Motor neuron (in vitro differentiated cells): ENCODE measurements at regions not wholly inside any gene's neighbourhood (a gene's known extent, or its start where the extent isn't known, plus 50 kb on each side); places are given as distances from the start of the nearest gene placed in this dataset.

Source experiments
- ATAC-seq, 8 experiments: fragments of 200-7000 bp; cut with Tn5 transposase; replicated peaks in 6 of 8; 2 replicates each; pipeline ENCODE4 v1.8.0; 2021; ENCODE audit warnings: mild to moderate bottlenecking in 8 of 8, moderate library complexity in 8 of 8
- H3K27ac ChIP-seq, 2 donors: fragments of 250-450 bp; sonication (Bioruptor Pico); 2 replicates each; pipeline ENCODE4 v1.9.0; 2021; ENCODE audit warnings: antibody characterized with exemption in 2 of 2, mild to moderate bottlenecking in 2 of 2, moderate library complexity in 1 of 2
- H3K4me1 ChIP-seq, 2 donors: fragments of 250-450 bp; sonication (Bioruptor Pico); replicated peaks in 1 of 2; 2 replicates each; pipeline ENCODE4 v1.6.1; 2021; ENCODE audit warnings: antibody characterized with exemption in 2 of 2, mild to moderate bottlenecking in 2 of 2, moderate library complexity in 1 of 2
- H3K4me3 ChIP-seq, 5 donors: fragments of 250-450 bp; sonication (Bioruptor Pico); 2 replicates each; pipeline ENCODE4 v1.9.0; 2021; ENCODE audit warnings: antibody characterized with exemption in 5 of 5, mild to moderate bottlenecking in 5 of 5, moderate library complexity in 4 of 5
- WGBS, 10 experiments: fragments of 450-650 bp; shearing (Covaris generic); methylation state at CpG; one replicate each; pipeline ENCODE4 v1.0.0; 2022; 5-methylcytosine and 5-hydroxymethylcytosine counted together
- in situ Hi-C, 9 experiments: fragments of 400-800 bp; cut with MboI; loops; one replicate each; pipeline ENCODE4 v1.15.0; 2021; ENCODE audit warnings: low sequenced_read_pairs in 9 of 9, low pct_unique_long_range_greater_than_20kb in 2 of 9; ENCODE audit not compliant: unreplicated experiment in 9 of 9

- peak in 5 of 8 experiments; percentile 12 to 84 (median 67) for ATAC-seq
- peaks cover 0 to 4% of the 10 kb centered on the region in 2 donors for H3K4me1 ChIP-seq
- in situ Hi-C loops = no loop called here
These were observed 50.4 kb upstream of the CTNNBL1 start for GRCh38 chr20:37643400-37643799.

GRCh38 chr20:37642246-37642645, 51.6 kb upstream of the CTNNBL1 start:
- Histone ChIP-seq H3K4me3 (no peak overlapping the region), H3K4me1 (peaks cover 0 to 8% of the 10 kb centered on the region in 2 donors), H3K27ac (no peak overlapping the region)
- ATAC-seq = no peak
- WGBS, 10 experiments = 0 to 100% (median 60%) methylated on average over 1 of the region's 1 CpG; no CpG with 5 or more reads in 2 of the 10 experiments
- in situ Hi-C loops = no loop called here

More at GRCh38 chr20:37643400-37643799, 50.4 kb upstream of the CTNNBL1 start:
- no peak overlapping the region for H3K4me3 ChIP-seq
- WGBS, 10 experiments = 0 to 58% (median 50%) methylated on average over 1 to 3 of the region's 3 CpGs; no CpG with 5 or more reads in 3 of the 10 experiments
- no peak overlapping the region for H3K27ac ChIP-seq

GRCh38 chr20:37640600-37641561, 52.9 kb upstream of the CTNNBL1 start:
- H3K4me3 ChIP-seq = no peak overlapping the region
- H3K4me1 ChIP-seq = peaks cover 0 to 12% of the 10 kb centered on the region in 2 donors
- H3K27ac ChIP-seq = no peak overlapping the region
- ATAC-seq = peak in 5 of 8 experiments; percentile 38 to 90 (median 80)
- WGBS, 10 experiments = 16 to 60% (median 37%) methylated on average over 1 to 13 of the region's 13 CpGs; no CpG with 5 or more reads in 3 of the 10 experiments
- in situ Hi-C loops = no loop called here

- Histone ChIP-seq H3K4me1 (peaks cover 0 to 12% of the 10 kb centered on the region in 2 donors), H3K4me3 (no peak overlapping the region), H3K27ac (no peak overlapping the region)
- in situ Hi-C loops = no loop called here
- WGBS, 10 experiments = 17 to 86% (median 69%) methylated on average over 1 to 2 of the region's 2 CpGs; no CpG with 5 or more reads in 6 of the 10 experiments
- ATAC-seq = no peak
These were observed 55.3 kb upstream of the CTNNBL1 start for GRCh38 chr20:37638527-37638926.

- 0 to 81% (median 71%) methylated on average over 1 to 7 of the region's 12 CpGs; no CpG with 5 or more reads in 6 of the 10 experiments for WGBS, 10 experiments
- Histone ChIP-seq H3K4me3 (no peak overlapping the region), H3K4me1 (peaks cover 0 to 12% of the 10 kb centered on the region in 2 donors), H3K27ac (no peak overlapping the region)
- peak in 3 of 8 experiments; percentile 66 to 83 (median 70) for ATAC-seq
- in situ Hi-C loops = no loop called here
These were observed 56.9 kb upstream of the CTNNBL1 start for GRCh38 chr20:37636977-37637376.

- WGBS, 10 experiments = 38 to 95% (median 60%) methylated on average over 1 to 8 of the region's 14 CpGs
- in situ Hi-C loops = no loop called here
- Histone ChIP-seq H3K4me3 (no peak overlapping the region), H3K27ac (no peak overlapping the region), H3K4me1 (peaks cover 0 to 12% of the 10 kb centered on the region in 2 donors)
- ATAC-seq = no peak
These were observed 57.4 kb upstream of the CTNNBL1 start for GRCh38 chr20:37636212-37636975.

GRCh38 chr20:37630993-37631392, 62.8 kb upstream of the CTNNBL1 start:
- H3K4me1 ChIP-seq = peaks cover 6 to 20% of the 10 kb centered on the region in 2 donors
- ATAC-seq = no peak
- no peak overlapping the region for H3K4me3 ChIP-seq
- H3K27ac ChIP-seq = no peak overlapping the region
- 40 to 100% (median 67%) methylated on average over 1 to 3 of the region's 3 CpGs; no CpG with 5 or more reads in 3 of the 10 experiments for WGBS, 10 experiments
- in situ Hi-C loops = no loop called here

GRCh38 chr20:37630166-37630565, 63.7 kb upstream of the CTNNBL1 start:
- peaks cover 6 to 20% of the 10 kb centered on the region in 2 donors for H3K4me1 ChIP-seq
- in situ Hi-C loops = no loop called here
- no peak overlapping the region for H3K27ac ChIP-seq
- ATAC-seq = peak in 4 of 8 experiments; percentile 32 to 65 (median 62)
- H3K4me3 ChIP-seq = no peak overlapping the region
- WGBS, 10 experiments = 0 to 80% (median 38%) methylated on average over 1 to 2 of the region's 2 CpGs; no CpG with 5 or more reads in 5 of the 10 experiments

GRCh38 chr20:37627767-37628130, 66.1 kb upstream of the CTNNBL1 start:
- peaks cover 6 to 20% of the 10 kb centered on the region in 2 donors for H3K4me1 ChIP-seq
- no peak overlapping the region for H3K27ac ChIP-seq
- in situ Hi-C loops = no loop called here
- H3K4me3 ChIP-seq = no peak overlapping the region
- ATAC-seq = no peak

- peak; percentile 33 to 89 (median 56) for ATAC-seq
- 0 to 27% (median 13%) methylated on average over 4 to 10 of the region's 15 CpGs; no CpG with 5 or more reads in 2 of the 10 experiments for WGBS, 10 experiments
- H3K4me3 ChIP-seq = no peak overlapping the region
- H3K27ac ChIP-seq = no peak overlapping the region
- in situ Hi-C loops = no loop called here
- H3K4me1 ChIP-seq = peaks cover 6 to 20% of the 10 kb centered on the region in 2 donors
These were observed 66.6 kb upstream of the CTNNBL1 start for GRCh38 chr20:37627060-37627766.

- ATAC-seq = no peak
- H3K27ac ChIP-seq = no peak overlapping the region
- WGBS, 10 experiments = 0 to 20% (median 0%) methylated on average over 1 of the region's 1 CpG
- H3K4me1 ChIP-seq = peaks cover 0 to 11% of the 10 kb centered on the region in 2 donors
- H3K4me3 ChIP-seq = no peak overlapping the region
- in situ Hi-C loops = no loop called here
These were observed 68.9 kb upstream of the CTNNBL1 start for GRCh38 chr20:37624963-37625362.

- no peak for ATAC-seq
- Histone ChIP-seq H3K27ac (no peak overlapping the region), H3K4me3 (no peak overlapping the region), H3K4me1 (peaks cover 0 to 7% of the 10 kb centered on the region in 2 donors)
- WGBS, 10 experiments = 0 to 24% (median 17%) methylated on average over 1 to 4 of the region's 5 CpGs; no CpG with 5 or more reads in 7 of the 10 experiments
- in situ Hi-C loops = no loop called here
These were observed 71.1 kb upstream of the CTNNBL1 start for GRCh38 chr20:37622728-37623127.
